ENCODE measurements at regions not wholly inside any gene's neighbourhood (a gene's known extent, or its start where the extent isn't known, plus 50 kb on each side); places are given as distances from the start of the nearest gene placed in this dataset.
A peak's percentile ranks its signal among the peaks of the same experiment; 100 is the strongest.

DNA sequence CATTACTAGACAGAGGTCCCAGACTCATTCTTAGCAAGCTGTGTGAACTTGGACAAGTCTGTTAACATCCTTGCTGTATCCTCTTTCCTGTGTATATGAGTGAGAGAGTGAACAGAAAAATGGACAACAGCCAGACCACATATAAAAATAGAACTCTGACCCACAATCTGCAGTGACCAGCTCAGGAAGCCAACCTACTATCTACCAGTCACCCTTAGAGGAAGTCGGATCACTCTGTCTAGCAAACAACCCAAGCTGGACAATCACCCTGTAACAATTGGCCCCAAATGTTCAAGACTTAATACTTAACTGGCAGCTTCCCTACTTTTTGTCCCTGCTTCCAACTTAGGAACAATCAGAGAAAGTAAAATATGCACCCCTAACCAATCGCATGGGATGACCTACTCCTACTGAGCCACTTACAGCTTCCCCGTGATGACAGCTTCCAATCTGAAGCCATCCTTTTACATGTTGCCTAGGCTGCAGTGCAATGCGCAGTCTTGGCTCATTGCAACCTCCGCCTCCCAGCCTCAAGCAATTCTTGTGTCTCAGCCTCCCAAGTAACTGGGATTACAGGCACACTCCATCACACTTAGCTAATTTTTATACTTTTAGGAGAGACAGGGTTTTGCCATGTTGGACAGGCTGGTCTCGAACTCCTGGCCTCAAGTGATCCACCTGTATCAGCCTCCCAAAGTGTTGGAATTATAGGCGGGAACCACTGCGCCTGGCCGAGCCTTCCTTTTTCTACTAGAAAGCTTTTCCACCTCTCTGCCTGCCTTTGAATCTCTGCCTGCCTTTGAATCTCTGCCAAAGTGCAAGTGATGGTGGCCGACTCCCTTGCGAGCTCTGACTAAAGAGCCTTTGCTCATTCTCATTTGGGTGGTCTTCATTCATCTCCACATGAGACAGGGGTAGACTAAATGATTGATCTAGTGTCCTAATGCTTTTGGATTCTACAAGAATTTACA is 158.3 kb upstream of the NDUFV2 start:
- DNase-seq (ENCODE audit: low read depth) = peak; percentile 93

DNA sequence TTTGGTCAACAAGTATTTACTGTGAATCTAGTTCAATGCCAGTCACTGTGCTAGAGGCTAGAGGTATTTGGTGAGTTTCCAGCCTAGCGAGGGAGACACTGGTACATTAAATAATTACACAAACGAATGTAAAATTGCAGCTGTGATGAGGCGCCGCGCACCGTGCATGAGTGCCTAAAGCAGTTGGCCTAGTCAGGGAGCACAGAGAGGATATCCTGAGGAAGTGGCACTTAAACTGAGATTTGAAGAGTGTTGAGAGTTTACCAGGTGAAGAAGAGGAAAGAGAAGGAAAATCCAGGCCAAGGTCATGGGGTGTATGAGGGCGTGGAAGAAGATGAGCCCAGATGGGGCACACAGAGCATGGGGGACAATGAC is 157.6 kb upstream of the NDUFV2 start:
- DNase-seq (ENCODE audit: low read depth) = no peak

- no peak for DNase-seq (ENCODE audit: low read depth)
Measured at GRCh38 chr18:8945514-8945913, 157.0 kb upstream of the NDUFV2 start.

- DNase-seq (ENCODE audit: low read depth) = peak; percentile 94
Measured at GRCh38 chr18:8946066-8946838, 156.2 kb upstream of the NDUFV2 start.

DNA sequence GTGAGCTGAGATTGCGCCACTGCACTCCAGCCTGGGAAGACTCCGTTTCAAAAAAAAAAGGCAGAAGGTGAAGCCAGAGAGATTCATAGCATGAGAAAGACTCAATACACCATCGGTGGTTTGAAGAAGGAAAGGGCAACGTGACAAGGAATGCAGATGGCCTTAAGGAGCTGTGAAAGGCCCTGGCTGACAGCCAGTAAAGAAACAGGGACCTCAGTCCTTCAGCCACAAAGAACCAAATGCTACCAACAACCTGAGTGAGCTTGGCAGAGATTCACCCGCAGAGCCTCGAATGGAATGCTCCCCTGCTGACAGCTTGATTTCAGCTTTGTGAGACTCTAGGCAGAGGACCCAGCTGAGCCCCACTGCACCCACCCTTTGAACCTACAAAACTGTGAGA is 154.9 kb upstream of the NDUFV2 start:
- DNase-seq (ENCODE audit: low read depth) = peak; percentile 97

GRCh38 chr18:8948011-8948410 is 154.5 kb upstream of the NDUFV2 start:
- peak; percentile 24 for DNase-seq (ENCODE audit: low read depth)

DNA sequence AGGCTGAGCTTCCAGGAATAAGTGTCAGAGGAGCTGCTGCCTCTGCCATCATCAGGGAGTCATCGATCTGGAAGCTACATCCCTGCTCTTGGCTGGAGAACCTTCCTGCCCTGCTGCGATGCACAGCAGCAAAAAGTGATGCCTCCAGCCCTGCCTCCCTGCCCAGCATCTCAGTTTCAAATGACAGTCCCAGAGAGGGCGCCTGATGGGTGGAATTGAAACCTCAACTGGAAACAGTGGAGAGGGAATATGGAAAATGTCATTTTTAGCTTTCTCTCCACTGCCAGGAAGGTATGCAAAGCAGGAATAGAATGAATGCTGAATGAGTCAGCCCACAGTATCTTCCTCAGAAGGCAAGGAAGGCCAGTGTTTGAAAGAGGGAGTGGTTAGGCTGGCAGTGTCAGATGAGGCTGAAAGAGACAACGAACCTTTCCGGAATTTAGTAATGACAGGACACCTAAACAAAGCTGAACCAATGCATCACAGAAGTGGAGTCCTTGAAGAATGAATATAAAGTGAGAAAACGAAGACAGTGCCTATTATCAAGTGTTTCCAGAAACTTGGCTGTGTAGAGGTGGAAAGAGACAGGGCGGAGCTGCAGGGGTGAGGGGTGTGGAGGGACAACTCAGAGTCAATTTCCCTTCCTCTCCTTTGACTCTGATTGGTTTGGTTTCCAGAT is 153.9 kb upstream of the NDUFV2 start:
- DNase-seq (ENCODE audit: low read depth) = peak; percentile 91

DNA sequence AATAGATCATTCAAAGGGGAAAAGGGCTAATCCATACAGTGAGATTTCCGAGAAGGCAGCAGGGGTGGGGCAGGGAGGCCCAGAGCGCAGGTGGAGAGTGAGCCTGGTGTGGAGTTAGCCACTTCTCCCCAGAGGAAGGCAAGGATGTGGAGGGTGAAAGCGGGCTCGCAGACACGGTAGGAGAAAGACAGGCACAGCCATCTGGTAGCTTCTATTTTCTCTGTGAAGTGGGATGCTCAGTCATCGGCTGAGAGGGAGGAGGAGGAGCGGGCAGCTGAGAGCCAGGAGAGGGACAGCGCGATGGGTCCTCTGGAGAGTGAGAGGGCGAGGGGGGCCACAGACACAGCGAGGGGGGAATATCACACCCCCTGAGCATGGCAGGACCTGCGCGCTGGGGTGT is 153.3 kb upstream of the NDUFV2 start:
- DNase-seq (ENCODE audit: low read depth) = peak; percentile 57

- DNase-seq (ENCODE audit: low read depth) = no peak
Measured at GRCh38 chr18:8951491-8951890, 151.0 kb upstream of the NDUFV2 start.

GRCh38 chr18:8952174-8952573 is 150.3 kb upstream of the NDUFV2 start:
- no peak for DNase-seq (ENCODE audit: low read depth)

GRCh38 chr18:8952769-8953760 is 149.4 kb upstream of the NDUFV2 start:
- peak; percentile 85 for DNase-seq (ENCODE audit: low read depth)

- no peak for DNase-seq (ENCODE audit: low read depth)
Measured at GRCh38 chr18:8957731-8958130, 144.8 kb upstream of the NDUFV2 start.

- no peak for DNase-seq (ENCODE audit: low read depth)
Measured at GRCh38 chr18:8958660-8959059, 143.8 kb upstream of the NDUFV2 start.

GRCh38 chr18:8959551-8960135 is 142.9 kb upstream of the NDUFV2 start:
- no peak for DNase-seq (ENCODE audit: low read depth)

GRCh38 chr18:8960740-8961657 is 141.5 kb upstream of the NDUFV2 start:
- DNase-seq (ENCODE audit: low read depth) = peak; percentile 57

DNA sequence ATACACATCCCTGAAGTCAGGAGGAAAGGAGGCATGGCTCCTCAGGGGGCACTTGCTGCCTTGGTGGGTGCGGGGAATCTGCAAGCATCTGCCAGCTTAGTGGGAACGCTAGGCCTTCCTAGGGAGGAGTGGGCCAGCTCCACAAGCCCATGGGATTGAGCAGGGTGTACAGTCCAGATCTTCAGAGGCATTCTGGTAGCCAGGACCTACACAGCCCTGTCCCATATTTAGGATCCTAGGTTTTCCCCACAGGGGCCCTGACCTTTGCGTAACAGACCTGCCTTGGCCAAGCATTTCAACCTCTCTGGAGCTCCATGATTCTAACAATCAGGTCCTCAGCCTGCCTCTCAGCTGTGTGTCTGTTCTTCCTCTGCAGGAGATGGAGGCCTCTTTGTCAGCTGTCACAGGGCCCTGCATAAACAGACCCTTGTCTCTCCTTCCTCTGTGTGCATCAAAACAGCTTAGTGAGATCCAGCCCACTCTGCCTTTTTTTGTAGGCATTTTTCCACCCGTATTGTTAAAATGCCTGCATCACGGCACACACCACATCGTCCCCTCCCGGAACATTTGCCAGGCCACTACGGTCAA is 140.2 kb upstream of the NDUFV2 start:
- no peak for DNase-seq (ENCODE audit: low read depth)

- DNase-seq (ENCODE audit: low read depth) = no peak
Measured at GRCh38 chr18:8962855-8963635, 139.5 kb upstream of the NDUFV2 start.

DNA sequence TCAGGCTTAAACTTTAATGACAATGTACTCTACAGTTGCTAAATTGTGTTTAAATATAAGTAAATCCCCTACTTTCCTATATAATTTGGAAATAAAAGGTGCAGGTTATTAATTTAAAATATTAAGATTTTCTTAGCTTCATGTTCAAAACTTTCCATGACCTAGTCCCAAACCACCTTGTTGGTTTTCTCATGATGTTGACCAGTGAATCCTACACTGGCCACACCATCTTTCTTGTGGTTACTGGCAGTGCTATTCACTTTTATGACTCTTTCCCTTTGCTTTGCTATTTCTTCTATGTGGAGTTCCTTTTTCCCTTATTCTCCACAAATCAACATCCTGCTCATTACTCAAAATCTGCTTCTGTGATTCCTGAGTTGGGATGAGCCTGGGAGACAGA is 138.6 kb upstream of the NDUFV2 start:
- no peak for DNase-seq (ENCODE audit: low read depth)

All from RPMI7951 (cell line).